ENCODE measurements at regions not wholly inside any gene's neighbourhood (a gene's known extent, or its start where the extent isn't known, plus 50 kb on each side); places are given as distances from the start of the nearest gene placed in this dataset.

DNA sequence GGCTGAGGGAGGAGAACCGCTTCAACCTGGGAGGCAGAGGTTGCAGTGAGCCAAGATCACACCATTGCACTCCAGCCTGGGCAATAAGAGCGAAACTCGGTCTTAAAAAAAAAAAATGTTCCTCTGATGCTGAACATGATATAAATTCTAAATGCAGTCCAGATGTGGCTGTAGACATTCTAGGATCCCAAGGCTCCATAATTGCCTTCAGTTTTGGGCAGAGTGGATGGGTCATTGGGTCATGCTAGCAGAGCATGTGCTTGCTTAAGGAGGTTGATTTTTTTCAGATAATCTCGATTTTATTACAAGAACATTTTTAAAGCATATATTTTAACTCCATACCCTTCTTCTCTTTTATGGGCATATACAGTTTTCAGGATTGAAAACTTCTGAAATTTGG, 112.0 kb downstream of the UTRN start (continued):
- TF ChIP-seq, protein P1, sequence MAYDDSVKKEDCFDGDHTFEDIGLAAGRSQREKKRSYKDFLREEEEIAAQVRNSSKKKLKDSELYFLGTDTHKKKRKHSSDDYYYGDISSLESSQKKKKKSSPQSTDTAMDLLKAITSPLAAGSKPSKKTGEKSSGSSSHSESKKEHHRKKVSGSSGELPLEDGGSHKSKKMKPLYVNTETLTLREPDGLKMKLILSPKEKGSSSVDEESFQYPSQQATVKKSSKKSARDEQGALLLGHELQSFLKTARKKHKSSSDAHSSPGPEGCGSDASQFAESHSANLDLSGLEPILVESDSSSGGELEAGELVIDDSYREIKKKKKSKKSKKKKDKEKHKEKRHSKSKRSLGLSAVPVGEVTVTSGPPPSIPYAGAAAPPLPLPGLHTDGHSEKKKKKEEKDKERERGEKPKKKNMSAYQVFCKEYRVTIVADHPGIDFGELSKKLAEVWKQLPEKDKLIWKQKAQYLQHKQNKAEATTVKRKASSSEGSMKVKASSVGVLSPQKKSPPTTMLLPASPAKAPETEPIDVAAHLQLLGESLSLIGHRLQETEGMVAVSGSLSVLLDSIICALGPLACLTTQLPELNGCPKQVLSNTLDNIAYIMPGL (CRISPR knock-in tag; IDR thresholded peaks at IDR 0.05): no peak
- TF ChIP-seq MYBL2 (CRISPR knock-in tag; IDR thresholded peaks at IDR 0.05) (no peak), RELA (CRISPR knock-in tag; IDR thresholded peaks at IDR 0.05; ENCODE audit: borderline replicate concordance) (no peak), CREB1 (CRISPR knock-in tag; IDR thresholded peaks at IDR 0.05) (no peak), JUN (CRISPR knock-in tag; IDR thresholded peaks at IDR 0.05) (no peak)

DNA sequence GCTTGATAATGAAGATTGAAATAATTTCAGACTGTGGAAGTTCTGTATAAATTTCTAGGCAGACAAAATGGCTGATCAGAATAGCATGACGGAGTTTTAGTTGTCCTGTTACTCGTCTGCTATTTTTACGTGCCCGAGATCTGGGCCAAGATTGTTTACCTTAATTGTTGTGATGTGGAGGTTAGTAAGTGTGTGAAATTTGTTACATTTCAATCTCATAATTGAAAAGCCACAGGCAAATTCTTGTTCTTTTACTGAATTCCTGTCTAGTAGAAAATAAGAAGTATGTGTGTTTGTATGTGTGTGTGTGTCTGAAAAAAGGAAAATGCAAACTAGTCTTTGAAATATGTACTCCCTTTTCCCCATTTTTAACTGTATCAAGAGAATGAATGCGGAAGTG, 115.2 kb downstream of the UTRN start:
- Mint-ChIP-seq H3K27me3 (ENCODE audit: low read depth) (no peaks in the 10 kb centered on the region), H3K9me3 (peaks cover 23% of the 10 kb centered on the region), H3K4me1 (peaks cover 34% of the 10 kb centered on the region), H3K27ac (no peak overlapping the region), H3K4me3 (no peak overlapping the region), H3K36me3 (peaks cover 24% of the 10 kb centered on the region)
- no peak for DNase-seq (ENCODE audit: low spot score)
- TF ChIP-seq CREM (CRISPR knock-in tag; IDR thresholded peaks at IDR 0.05) (no peak), TEAD1 (CRISPR knock-in tag; IDR thresholded peaks at IDR 0.05) (no peak), ZNF121 (CRISPR knock-in tag; IDR thresholded peaks at IDR 0.05) (no peak), KAT7 (CRISPR knock-in tag; IDR thresholded peaks at IDR 0.05; ENCODE audit: borderline replicate concordance) (no peak)
- TF ChIP-seq, protein P2, sequence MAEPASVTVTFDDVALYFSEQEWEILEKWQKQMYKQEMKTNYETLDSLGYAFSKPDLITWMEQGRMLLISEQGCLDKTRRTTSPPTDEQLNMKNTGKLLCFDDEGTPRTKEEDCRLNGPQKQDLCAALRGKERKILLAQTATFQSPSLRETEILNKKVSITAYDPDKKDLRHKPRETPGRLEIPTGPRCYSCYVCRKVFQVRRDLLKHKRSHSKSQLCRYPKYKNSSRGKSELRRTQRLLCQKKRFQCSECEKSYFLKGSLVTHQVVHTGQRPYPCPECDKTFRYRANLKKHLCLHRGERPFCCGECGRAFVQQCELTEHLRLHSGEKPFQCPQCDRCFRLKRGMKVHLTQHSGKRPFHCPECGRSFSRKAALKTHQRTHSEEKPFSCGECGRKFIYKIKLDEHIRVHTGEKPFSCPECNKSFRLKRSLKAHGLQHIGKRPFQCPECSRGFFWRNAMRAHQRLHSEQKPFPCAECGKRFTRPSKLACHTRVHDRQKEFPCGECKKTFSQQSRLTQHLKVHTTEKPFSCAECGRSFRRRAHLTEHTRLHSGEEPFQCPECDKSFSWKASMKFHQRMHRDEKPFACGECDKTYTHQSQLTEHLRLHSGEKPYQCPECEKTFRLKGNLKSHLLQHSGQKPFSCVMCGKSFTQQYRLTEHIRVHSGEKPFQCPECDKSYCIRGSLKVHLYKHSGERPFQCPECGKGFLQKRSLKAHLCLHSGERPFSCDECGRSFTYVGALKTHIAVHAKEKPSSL (CRISPR knock-in tag; conservative IDR thresholded peaks at IDR 0.05): no peak
- TF ChIP-seq, protein P3, sequence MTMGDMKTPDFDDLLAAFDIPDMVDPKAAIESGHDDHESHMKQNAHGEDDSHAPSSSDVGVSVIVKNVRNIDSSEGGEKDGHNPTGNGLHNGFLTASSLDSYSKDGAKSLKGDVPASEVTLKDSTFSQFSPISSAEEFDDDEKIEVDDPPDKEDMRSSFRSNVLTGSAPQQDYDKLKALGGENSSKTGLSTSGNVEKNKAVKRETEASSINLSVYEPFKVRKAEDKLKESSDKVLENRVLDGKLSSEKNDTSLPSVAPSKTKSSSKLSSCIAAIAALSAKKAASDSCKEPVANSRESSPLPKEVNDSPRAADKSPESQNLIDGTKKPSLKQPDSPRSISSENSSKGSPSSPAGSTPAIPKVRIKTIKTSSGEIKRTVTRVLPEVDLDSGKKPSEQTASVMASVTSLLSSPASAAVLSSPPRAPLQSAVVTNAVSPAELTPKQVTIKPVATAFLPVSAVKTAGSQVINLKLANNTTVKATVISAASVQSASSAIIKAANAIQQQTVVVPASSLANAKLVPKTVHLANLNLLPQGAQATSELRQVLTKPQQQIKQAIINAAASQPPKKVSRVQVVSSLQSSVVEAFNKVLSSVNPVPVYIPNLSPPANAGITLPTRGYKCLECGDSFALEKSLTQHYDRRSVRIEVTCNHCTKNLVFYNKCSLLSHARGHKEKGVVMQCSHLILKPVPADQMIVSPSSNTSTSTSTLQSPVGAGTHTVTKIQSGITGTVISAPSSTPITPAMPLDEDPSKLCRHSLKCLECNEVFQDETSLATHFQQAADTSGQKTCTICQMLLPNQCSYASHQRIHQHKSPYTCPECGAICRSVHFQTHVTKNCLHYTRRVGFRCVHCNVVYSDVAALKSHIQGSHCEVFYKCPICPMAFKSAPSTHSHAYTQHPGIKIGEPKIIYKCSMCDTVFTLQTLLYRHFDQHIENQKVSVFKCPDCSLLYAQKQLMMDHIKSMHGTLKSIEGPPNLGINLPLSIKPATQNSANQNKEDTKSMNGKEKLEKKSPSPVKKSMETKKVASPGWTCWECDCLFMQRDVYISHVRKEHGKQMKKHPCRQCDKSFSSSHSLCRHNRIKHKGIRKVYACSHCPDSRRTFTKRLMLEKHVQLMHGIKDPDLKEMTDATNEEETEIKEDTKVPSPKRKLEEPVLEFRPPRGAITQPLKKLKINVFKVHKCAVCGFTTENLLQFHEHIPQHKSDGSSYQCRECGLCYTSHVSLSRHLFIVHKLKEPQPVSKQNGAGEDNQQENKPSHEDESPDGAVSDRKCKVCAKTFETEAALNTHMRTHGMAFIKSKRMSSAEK (CRISPR knock-in tag; IDR thresholded peaks at IDR 0.05; ENCODE audit: borderline replicate concordance): no peak
- CTCF ChIA-PET: no interaction called here
- ATAC-seq: no peak
- POLR2A ChIA-PET: no interaction called here

DNA sequence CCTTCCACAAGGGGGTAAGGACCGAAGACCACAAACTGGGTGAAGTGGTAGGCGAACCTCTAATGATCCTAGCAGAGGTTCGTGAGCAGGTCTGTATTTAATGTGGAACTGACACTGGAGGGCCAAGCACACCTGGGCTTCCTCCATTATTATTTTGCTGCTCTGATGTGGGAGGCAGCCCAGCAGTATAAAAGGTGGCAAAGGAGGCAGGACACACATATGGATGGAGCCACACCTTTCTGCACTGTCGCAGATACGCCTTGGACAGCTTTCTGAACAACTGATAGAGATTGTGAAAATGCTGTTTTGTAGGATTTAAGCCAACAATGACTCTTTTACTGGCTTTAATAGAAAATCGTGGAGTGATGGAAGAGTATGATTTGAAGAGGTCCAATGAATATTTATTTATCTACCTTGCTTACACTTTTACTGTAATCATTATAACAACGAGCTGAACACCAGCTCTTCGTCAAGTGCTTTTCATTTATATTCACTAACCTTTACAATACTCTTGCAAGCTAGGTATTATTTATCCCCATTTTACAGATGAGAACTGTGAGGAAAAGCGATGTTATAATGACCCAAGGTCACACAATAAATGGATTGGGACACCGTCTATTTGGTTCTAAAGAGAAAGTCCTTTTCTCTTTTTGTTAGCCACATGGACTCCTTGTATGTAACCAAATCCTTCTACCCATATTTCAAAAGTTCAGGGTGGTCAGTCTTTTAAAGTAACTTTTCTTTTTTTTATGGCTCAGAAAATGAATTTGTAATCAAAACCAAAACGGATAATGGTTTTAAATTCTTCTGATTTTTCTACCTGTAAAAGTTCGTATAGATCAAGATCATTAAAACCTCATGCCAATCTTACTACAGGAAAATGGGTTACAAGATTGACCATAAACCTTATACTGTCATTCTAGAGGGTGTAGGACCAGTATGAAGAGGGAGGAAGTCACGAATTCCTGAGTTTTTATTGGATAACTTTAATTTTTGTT, 116.9 kb downstream of the UTRN start:
- H3K36me3 Mint-ChIP-seq: peaks cover 18% of the 10 kb centered on the region
- ChIA-PET CTCF (no interaction called here), POLR2A (no interaction called here)
- DNase-seq (ENCODE audit: low spot score): no peak
- H3K9me3 Mint-ChIP-seq: peaks cover 15% of the 10 kb centered on the region
- H3K4me1 Mint-ChIP-seq: peaks cover 44% of the 10 kb centered on the region
- no peaks in the 10 kb centered on the region for H3K27me3 Mint-ChIP-seq (ENCODE audit: low read depth)
- no peak for ATAC-seq
- H3K4me3 Mint-ChIP-seq: no peak overlapping the region
- H3K27ac Mint-ChIP-seq: no peak overlapping the region
- TF ChIP-seq, protein P4, sequence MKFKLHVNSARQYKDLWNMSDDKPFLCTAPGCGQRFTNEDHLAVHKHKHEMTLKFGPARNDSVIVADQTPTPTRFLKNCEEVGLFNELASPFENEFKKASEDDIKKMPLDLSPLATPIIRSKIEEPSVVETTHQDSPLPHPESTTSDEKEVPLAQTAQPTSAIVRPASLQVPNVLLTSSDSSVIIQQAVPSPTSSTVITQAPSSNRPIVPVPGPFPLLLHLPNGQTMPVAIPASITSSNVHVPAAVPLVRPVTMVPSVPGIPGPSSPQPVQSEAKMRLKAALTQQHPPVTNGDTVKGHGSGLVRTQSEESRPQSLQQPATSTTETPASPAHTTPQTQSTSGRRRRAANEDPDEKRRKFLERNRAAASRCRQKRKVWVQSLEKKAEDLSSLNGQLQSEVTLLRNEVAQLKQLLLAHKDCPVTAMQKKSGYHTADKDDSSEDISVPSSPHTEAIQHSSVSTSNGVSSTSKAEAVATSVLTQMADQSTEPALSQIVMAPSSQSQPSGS (CRISPR knock-in tag; IDR thresholded peaks at IDR 0.05; ENCODE audit: borderline replicate concordance, low read depth): no peak
- TF ChIP-seq NR3C1 (CRISPR knock-in tag; conservative IDR thresholded peaks at IDR 0.05; ENCODE audit: low read depth) (no peak), TEAD4 (CRISPR knock-in tag; IDR thresholded peaks at IDR 0.05) (no peak), ZNF138 (CRISPR knock-in tag; conservative IDR thresholded peaks at IDR 0.05) (no peak), CREM (CRISPR knock-in tag; IDR thresholded peaks at IDR 0.05) (no peak), SMAD4 (CRISPR knock-in tag; IDR thresholded peaks at IDR 0.05) (no peak), ZNF423 (CRISPR knock-in tag; IDR thresholded peaks at IDR 0.05) (no peak), NR2C2 (CRISPR knock-in tag; IDR thresholded peaks at IDR 0.05) (no peak)
- TF ChIP-seq, protein P5, sequence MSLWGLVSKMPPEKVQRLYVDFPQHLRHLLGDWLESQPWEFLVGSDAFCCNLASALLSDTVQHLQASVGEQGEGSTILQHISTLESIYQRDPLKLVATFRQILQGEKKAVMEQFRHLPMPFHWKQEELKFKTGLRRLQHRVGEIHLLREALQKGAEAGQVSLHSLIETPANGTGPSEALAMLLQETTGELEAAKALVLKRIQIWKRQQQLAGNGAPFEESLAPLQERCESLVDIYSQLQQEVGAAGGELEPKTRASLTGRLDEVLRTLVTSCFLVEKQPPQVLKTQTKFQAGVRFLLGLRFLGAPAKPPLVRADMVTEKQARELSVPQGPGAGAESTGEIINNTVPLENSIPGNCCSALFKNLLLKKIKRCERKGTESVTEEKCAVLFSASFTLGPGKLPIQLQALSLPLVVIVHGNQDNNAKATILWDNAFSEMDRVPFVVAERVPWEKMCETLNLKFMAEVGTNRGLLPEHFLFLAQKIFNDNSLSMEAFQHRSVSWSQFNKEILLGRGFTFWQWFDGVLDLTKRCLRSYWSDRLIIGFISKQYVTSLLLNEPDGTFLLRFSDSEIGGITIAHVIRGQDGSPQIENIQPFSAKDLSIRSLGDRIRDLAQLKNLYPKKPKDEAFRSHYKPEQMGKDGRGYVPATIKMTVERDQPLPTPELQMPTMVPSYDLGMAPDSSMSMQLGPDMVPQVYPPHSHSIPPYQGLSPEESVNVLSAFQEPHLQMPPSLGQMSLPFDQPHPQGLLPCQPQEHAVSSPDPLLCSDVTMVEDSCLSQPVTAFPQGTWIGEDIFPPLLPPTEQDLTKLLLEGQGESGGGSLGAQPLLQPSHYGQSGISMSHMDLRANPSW (CRISPR knock-in tag; conservative IDR thresholded peaks at IDR 0.05; ENCODE audit: low read depth): no peak
- TF ChIP-seq, protein P6, sequence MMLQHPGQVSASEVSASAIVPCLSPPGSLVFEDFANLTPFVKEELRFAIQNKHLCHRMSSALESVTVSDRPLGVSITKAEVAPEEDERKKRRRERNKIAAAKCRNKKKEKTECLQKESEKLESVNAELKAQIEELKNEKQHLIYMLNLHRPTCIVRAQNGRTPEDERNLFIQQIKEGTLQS (CRISPR knock-in tag; conservative IDR thresholded peaks at IDR 0.05): no peak

Measured in WTC11 (cell line).